Osteocyte (in vitro differentiated cells): ENCODE measurements at regions not wholly inside any gene's neighbourhood (a gene's known extent, or its start where the extent isn't known, plus 50 kb on each side); places are given as distances from the start of the nearest gene placed in this dataset.

Experiments used
- DNase-seq: peaks from one replicate; pipeline ENCODE4 v3.0.0; 2021; ENCODE audit warnings: mixed read lengths; ENCODE audit not compliant: unreplicated experiment; ENCODE audit errors: extremely low spot score
- H3K27ac Mint-ChIP-seq: one replicate; pipeline ENCODE4 v1.8.0; 2021; ENCODE audit warnings: mild to moderate bottlenecking, mixed read lengths; ENCODE audit not compliant: unreplicated experiment
- H3K27me3 Mint-ChIP-seq: one replicate; pipeline ENCODE4 v1.8.0; 2021; ENCODE audit warnings: mixed read lengths; ENCODE audit not compliant: unreplicated experiment
- H3K36me3 Mint-ChIP-seq: one replicate; pipeline ENCODE4 v1.8.0; 2021; ENCODE audit warnings: mixed read lengths; ENCODE audit not compliant: unreplicated experiment
- H3K4me1 Mint-ChIP-seq: one replicate; pipeline ENCODE4 v1.8.0; 2021; ENCODE audit warnings: mixed read lengths; ENCODE audit not compliant: unreplicated experiment
- H3K4me3 Mint-ChIP-seq: one replicate; pipeline ENCODE4 v1.8.0; 2021; ENCODE audit warnings: mild to moderate bottlenecking, moderate library complexity, mixed read lengths; ENCODE audit not compliant: unreplicated experiment
- H3K9me3 Mint-ChIP-seq: one replicate; pipeline ENCODE4 v1.8.0; 2021; ENCODE audit warnings: mixed read lengths; ENCODE audit not compliant: unreplicated experiment
- TF ChIP-seq, protein P1 (sequence below): fragments of 200-600 bp; sonication (generic); IDR thresholded peaks from 2 replicates; pipeline ENCODE4 v1.5.0; 2021; ENCODE audit warnings: antibody characterized with exemption, mild to moderate bottlenecking, moderate library complexity

DNA sequence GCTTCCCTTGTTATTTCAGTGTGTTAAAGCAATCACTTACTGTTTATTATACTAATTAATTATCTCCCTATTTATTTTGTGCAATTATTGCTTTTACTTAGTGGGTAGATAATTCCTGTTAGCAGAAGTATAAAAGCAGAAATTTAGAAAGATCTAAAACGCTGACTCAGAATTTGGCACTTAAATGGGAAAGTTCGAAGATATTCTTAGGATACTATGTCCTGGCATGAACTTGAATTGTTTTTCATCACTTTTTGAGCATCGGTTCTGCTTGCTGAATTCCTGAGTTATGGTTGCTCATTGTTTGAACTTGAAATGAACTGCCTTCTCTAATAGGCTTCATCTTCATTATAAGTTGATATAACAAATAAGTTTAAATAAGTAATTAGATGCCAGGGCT lies 325.4 kb downstream of the JRKL start:
- no peak overlapping the region for H3K27ac Mint-ChIP-seq
- H3K36me3 Mint-ChIP-seq, result no peaks in the 10 kb centered on the region
- TF ChIP-seq, protein P1, sequence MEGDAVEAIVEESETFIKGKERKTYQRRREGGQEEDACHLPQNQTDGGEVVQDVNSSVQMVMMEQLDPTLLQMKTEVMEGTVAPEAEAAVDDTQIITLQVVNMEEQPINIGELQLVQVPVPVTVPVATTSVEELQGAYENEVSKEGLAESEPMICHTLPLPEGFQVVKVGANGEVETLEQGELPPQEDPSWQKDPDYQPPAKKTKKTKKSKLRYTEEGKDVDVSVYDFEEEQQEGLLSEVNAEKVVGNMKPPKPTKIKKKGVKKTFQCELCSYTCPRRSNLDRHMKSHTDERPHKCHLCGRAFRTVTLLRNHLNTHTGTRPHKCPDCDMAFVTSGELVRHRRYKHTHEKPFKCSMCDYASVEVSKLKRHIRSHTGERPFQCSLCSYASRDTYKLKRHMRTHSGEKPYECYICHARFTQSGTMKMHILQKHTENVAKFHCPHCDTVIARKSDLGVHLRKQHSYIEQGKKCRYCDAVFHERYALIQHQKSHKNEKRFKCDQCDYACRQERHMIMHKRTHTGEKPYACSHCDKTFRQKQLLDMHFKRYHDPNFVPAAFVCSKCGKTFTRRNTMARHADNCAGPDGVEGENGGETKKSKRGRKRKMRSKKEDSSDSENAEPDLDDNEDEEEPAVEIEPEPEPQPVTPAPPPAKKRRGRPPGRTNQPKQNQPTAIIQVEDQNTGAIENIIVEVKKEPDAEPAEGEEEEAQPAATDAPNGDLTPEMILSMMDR, result no peak
- no peak for DNase-seq
- H3K4me1 Mint-ChIP-seq, result no peaks in the 10 kb centered on the region
- peaks cover 21% of the 10 kb centered on the region for H3K27me3 Mint-ChIP-seq
- H3K9me3 Mint-ChIP-seq, result no peaks in the 10 kb centered on the region
- H3K4me3 Mint-ChIP-seq, result no peak overlapping the region

GRCh38 chr11:96736601-96737000 lies 346.8 kb downstream of the JRKL start:
- Mint-ChIP-seq H3K36me3 (no peaks in the 10 kb centered on the region), H3K9me3 (no peaks in the 10 kb centered on the region), H3K27ac (no peak overlapping the region), H3K27me3 (peaks cover 47% of the 10 kb centered on the region), H3K4me3 (no peak overlapping the region), H3K4me1 (no peaks in the 10 kb centered on the region)
- no peak for DNase-seq
- TF ChIP-seq, protein P1, result no peak

DNA sequence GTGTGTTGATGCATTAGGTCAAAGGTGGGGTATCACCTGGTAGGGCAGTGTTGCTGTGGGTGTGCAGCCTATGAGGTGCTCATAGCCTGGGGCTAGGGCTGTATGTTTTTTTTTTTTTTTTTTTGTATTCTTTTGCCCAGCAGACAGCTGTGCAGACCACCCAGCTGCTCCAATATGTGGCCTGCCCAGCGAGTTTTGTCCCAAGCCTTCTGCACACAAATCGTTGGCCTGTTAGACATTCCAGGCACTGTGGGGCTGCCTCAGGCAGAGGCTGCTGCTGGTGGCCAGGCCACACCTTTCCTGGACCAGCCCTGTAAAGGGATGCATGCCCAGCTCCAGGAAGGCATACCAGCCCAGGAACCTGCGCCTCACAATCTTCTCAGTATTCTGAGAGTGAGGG lies 348.5 kb downstream of the JRKL start:
- no peak overlapping the region for H3K4me3 Mint-ChIP-seq
- DNase-seq, result no peak
- no peaks in the 10 kb centered on the region for H3K36me3 Mint-ChIP-seq

DNA sequence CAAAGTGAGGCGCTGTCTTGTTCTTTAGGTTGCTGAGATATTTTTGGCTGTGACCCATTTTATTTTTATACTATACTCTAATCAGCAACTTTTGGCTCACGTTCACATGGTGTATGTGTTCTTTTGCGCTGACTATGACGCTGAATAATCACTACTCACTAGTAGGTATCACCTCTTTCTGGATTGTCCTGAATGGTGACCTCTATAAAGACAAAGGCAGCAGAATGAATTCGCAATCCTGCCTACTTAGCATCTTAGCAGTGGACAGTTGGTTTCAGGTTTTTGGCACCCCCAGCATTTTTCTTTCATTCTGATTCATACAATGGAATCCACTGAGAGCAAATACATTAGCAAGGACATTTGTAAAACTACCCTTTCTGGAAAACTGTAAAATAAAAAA lies 351.3 kb downstream of the JRKL start:
- Mint-ChIP-seq H3K4me1 (no peaks in the 10 kb centered on the region), H3K9me3 (no peaks in the 10 kb centered on the region), H3K36me3 (no peaks in the 10 kb centered on the region), H3K4me3 (no peak overlapping the region), H3K27ac (no peak overlapping the region), H3K27me3 (peaks cover 14% of the 10 kb centered on the region)
- TF ChIP-seq, protein P1, result no peak
- no peak for DNase-seq

More for the DNA sequence above, 348.5 kb downstream of the JRKL start:
- H3K27ac Mint-ChIP-seq, result no peak overlapping the region
- H3K4me1 Mint-ChIP-seq, result no peaks in the 10 kb centered on the region
- peaks cover 38% of the 10 kb centered on the region for H3K27me3 Mint-ChIP-seq
- TF ChIP-seq, protein P1, result no peak
- H3K9me3 Mint-ChIP-seq, result no peaks in the 10 kb centered on the region

GRCh38 chr11:96744697-96745096 lies 354.9 kb downstream of the JRKL start:
- no peaks in the 10 kb centered on the region for H3K27me3 Mint-ChIP-seq
- H3K4me1 Mint-ChIP-seq, result peaks cover 17% of the 10 kb centered on the region
- no peaks in the 10 kb centered on the region for H3K36me3 Mint-ChIP-seq
- no peak overlapping the region for H3K27ac Mint-ChIP-seq
- no peak for DNase-seq
- TF ChIP-seq, protein P1, result no peak
- no peaks in the 10 kb centered on the region for H3K9me3 Mint-ChIP-seq
- H3K4me3 Mint-ChIP-seq, result no peak overlapping the region
